WI38 (cell line): ENCODE measurements at regions not wholly inside any gene's neighbourhood (a gene's known extent, or its start where the extent isn't known, plus 50 kb on each side); places are given as distances from the start of the nearest gene placed in this dataset.

Experiments
- H3K4me3 ChIP-seq: 2 replicates; pipeline ENCODE4 v1.5.1; 2011; ENCODE audit warnings: low read depth, mild to moderate bottlenecking, control low read depth, low read length
- CTCF ChIP-seq: IDR thresholded peaks from 2 replicates; pipeline ENCODE4 v1.5.1; 2012; ENCODE audit warnings: low read depth, mild to moderate bottlenecking, control low read depth, low read length

DNA sequence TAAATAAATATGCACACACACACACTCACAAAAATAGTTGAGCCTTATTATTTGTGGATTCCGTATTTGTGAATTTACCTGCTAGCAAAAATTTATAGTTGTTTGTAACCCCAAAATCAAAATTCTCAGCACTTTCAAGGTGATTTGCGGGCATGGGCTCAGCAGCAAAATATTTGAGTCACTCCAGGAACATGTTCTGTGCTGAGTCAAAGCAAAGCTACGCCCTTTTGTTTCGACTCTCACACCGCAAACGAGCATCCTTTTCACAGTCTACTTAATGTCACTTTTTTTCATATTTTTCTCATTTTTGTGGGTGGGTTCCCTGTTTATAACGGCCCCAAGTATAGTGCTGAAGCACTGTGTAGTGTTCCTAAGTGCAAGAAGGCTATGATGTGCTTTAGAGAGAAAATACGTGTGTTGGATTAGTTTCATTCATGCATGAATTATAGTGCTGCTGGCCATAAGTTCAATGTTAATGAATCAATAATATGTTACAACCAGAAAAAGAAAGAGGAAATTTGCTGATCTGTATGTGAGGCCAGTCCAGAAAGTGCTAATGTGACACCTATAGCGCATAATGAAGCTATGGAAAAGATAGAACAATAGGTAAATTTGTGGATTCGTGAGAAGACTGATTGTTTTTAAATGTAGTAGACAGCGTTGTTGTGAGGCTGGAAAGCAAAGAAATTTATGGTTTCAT is 723.2 kb upstream of the AGA start:
- H3K4me3 ChIP-seq: no peak overlapping the region
- TF ChIP-seq CTCF: no peak

GRCh38 chr4:178165951-178166308 is 723.7 kb upstream of the AGA start:
- TF ChIP-seq CTCF: no peak

GRCh38 chr4:178173771-178174170 is 731.5 kb upstream of the AGA start:
- TF ChIP-seq CTCF: no peak
- no peak overlapping the region for H3K4me3 ChIP-seq

More at GRCh38 chr4:178165951-178166308, 723.7 kb upstream of the AGA start:
- no peak overlapping the region for H3K4me3 ChIP-seq

DNA sequence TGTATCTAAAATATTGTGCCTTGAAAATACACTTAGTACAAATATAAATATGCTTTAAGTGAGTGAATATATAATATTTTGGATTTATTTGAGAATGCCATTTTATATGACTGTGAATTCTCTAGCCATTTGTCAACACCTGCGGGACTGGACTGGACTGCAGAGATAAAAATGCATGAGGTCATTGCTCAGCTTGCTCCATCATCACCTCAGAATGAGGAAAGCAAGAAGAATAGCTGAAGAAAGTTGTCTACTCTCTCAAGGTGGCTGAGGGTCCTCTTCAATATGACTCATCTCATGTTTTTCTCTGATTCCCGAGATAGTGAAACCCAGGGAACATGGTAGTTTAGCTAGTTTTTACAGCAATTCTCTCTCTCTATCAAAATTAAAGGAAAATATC is 732.5 kb upstream of the AGA start:
- no peak for TF ChIP-seq CTCF
- H3K4me3 ChIP-seq: no peak overlapping the region

- H3K4me3 ChIP-seq: no peak overlapping the region
- TF ChIP-seq CTCF: no peak
These were observed 743.3 kb upstream of the AGA start for GRCh38 chr4:178185517-178185916.

- no peak for TF ChIP-seq CTCF
- H3K4me3 ChIP-seq: no peak overlapping the region
These were observed 750.4 kb upstream of the AGA start for GRCh38 chr4:178192611-178193010.

DNA sequence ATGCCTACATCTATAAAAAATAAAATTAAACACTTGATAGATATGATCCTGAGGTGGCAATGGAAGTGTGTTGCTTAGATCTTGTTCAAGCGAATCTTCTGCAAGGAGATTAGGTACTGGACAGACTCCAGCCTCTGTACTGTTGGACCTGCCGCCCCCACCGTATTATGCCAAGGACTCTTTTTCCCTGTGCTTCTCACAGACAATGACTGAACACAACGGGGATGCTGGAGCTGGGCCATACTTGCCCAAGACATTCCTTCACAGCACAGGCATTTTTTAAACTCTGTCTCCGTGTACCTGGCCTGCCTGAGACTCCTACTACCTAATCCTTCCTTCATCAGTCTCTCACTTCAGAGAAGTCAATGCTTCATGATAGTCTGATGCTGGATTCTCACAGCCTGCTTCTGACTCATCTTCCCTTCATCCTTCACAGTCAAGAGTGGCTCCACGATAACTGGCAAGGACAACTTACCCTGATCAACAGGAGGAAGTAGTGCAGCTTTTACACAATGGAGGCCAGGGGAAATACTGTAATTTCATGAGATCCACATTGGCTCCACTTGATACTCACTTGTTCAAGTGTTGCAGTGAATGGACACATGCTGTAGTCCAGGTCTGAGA is 754.6 kb upstream of the AGA start:
- no peak overlapping the region for H3K4me3 ChIP-seq
- no peak for TF ChIP-seq CTCF
